Stimulated activated CD4-positive, alpha-beta T cell treated with anti-CD3 and anti-CD28 coated beads, Interleukin-1b, Interleukin-23, amount 100 ng/mL, for 1 hour (primary cell): ENCODE measurements at regions not wholly inside any gene's neighbourhood (a gene's known extent, or its start where the extent isn't known, plus 50 kb on each side); places are given as distances from the start of the nearest gene placed in this dataset.

Source experiments
- DNase-seq, 2 donors: peaks; one replicate each; pipeline ENCODE4 v3.0.0-alpha.2; 2020; ENCODE audit warnings: low read depth in 2 of 2

- DNase-seq, result no peak
Measured at GRCh38 chr10:78619115-78619851, 449.5 kb upstream of the ZMIZ1 start.

GRCh38 chr10:78619896-78620295 lies 448.9 kb upstream of the ZMIZ1 start:
- DNase-seq, result no peak

DNA sequence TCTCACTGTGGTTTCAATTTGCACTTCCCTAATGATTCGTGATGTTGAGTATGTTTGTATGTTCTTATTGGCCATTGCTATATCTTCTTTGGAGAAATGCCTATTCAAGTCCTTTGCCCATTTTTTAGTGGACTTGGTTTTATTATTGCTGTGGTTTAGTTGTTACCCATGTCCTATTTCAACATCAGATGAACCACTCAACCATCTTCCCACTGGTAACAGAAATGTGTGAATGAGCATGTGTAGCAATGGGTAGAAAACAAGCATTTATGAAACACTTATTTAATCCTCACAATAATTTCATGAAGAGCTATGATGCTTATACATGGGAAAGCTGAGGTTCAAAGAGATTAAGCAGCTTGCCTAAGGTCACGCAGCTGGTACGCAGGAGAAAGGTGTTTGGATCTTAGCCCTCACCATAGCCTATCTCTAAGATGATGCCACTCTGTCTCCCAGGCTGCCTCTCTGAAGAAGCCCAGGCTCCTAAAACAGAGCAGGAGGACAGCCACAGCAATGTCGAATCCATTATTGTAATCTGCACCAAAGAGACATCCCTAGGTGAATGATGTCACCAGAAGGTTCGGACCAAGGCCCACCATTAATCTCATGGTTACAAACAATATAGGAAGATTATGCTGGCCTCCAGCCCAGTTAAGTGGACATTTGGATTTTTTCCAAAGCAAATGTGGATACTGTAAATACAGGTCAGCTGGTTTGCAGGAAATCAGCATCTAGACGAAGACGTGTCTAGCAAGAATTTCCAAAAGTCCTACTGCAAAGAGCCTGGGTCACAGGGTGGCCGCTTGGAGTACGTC lies 447.6 kb upstream of the ZMIZ1 start:
- DNase-seq, result no peak

DNA sequence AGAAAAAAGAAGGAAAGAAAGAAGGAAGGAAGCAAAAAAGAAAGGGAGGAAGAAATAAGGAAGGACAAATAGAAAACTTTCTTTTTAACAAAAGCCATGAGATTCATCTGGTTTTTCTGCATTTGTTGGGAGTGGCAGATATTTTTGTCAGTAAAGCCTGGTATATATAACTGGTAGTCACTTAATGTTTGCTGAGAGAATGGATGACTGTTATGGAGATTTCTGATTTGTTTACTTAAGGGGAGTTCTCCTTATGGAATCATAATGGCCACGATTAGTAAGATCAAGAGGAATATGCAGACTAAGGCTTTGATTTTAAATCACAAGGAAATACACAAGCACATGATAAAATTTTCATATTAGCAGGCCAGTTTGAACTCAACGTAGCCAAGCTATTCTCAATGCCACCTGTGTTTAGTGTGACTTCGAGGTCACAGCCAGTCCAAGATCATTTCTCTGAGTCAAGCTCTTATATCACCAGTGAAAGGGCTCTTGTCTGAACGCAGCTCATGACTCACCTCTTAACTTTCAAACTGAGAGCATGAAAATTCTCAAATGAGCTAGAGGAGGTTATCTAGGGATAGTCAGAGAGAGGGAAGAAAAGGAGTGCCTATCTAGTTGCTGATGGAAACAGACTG lies 445.1 kb upstream of the ZMIZ1 start:
- no peak for DNase-seq

DNA sequence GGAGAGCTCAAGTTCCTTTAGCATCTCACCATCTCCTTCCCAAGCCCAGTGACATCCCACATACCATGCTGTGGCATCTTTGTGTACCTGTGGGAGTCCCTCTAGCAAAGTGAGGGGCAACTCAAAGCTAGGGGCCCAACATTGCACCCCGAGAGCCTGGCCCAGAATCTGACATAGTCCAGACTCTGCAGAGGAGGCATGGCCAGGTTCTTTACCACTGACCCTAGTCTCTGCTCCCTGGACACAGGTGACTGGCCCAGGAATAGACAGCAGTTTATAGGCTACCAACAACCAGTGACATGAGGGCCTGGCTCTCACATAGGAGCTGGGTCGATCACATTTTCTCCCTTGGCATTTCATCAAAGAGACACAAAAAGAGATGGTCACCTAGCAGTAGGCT lies 444.0 kb upstream of the ZMIZ1 start:
- DNase-seq, result no peak

- DNase-seq, result no peak
Measured at GRCh38 chr10:78626471-78626870, 442.3 kb upstream of the ZMIZ1 start.

DNA sequence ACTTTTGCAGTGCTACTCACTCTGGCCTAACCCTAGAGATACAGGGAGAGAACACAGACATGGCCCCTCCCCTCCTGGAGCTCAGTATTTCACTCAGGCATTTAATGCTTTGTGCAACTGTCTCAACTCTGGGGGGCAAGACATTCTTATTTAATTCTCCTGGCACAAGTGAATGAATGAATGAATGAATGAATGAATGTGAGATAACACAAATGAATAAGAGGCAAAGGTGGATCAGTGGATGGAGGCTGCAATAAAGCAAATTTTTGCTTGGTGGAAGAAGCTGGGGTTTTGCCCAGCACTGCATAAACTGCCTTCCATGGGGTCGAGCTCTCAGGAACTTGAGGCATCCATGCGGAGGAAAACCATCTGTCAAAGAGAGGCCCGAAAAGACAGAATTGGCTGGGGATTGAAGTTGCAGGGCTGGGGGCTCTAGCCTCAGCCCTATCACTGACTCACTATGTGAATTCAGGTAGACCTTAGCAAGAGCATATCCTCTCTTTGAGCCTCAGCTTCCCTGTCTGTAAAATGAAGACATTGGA lies 441.4 kb upstream of the ZMIZ1 start:
- no peak for DNase-seq

GRCh38 chr10:78628976-78629375 lies 439.8 kb upstream of the ZMIZ1 start:
- no peak for DNase-seq

DNA sequence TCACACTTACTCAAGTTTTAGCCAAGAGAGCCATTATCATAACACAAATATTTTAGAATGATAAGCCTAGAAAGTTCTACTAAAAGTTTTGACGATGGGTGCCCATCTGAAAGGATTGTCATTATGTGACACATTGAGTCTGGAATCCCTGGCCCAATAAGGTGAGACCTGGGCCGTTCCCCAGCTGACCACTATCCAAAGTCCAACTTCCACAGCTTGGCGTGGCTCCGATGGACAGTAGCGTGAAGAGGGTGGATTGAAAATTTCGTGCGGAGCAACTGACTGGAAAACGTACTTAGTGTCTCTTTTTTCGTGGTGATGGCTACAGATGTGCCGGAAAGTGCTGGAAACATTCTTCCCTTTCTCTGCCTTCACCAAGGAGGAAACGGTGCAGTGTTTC lies 439.0 kb upstream of the ZMIZ1 start:
- DNase-seq, result no peak

DNA sequence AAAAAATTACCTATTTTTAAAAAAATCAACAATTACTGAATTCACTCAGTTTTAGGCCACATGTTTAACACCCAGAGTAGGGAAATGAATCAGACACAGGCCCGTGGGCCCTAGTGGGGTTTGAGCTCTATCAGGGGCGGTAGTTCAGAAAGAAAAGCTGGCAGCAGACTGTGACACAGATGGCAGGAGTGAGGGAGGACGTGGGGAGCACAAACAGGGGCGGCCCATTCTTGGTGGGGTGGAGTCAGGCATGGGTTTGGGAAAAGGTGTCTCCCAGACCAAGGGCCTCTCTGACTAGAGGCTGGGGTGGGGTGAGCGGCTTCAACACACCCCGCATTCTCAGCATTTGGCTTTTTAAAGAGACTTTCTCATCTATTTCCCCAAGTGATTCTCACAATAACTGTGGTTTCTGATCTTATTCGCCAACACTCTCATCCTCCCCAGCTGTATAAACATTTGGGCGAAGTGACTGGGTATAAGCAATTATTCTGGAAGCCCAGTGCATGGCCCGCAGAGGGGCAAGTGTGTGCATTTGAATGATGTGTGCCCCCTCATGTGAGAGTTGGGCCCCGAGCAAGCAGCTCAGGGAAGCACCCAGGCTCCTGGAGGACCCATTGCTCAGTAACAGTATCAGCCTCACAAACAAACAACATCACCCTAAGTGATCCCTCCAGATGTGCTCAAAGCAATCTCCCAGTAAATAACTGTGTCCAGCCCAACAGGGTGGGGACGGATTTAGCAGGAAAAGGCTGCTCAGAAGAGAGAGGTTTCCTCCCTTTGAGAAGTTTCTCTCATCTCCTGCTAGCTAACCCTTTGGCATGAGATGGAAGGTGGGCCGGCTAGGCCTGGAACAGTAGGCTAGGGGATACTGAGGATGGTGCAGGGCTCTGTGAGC lies 437.6 kb upstream of the ZMIZ1 start:
- DNase-seq, result no peak

DNA sequence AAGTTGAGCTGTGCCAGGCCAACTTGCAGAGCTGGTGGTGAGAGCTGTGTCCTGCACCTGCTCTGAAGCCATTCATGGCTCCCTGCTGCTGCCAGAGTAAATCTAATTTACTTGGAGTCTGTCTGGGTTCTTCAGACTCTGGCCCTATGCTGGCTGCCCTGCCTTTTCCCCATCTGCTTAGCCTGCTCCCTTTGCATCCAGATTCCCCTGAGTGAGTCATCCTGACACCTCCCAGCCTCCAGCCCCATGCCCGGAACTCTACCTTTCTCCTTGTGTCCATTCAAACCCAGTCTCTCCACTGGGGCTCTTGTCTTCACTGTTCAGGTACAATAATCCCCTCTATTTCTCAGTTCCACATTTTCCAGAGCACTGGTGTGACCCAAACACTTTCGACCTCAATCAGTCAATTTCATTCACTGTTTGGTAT lies 434.4 kb upstream of the ZMIZ1 start:
- DNase-seq, result no peak

- DNase-seq, result no peak
Measured at GRCh38 chr10:78634835-78635234, 433.9 kb upstream of the ZMIZ1 start.

- DNase-seq, result no peak
Measured at GRCh38 chr10:78639629-78640028, 429.1 kb upstream of the ZMIZ1 start.

DNA sequence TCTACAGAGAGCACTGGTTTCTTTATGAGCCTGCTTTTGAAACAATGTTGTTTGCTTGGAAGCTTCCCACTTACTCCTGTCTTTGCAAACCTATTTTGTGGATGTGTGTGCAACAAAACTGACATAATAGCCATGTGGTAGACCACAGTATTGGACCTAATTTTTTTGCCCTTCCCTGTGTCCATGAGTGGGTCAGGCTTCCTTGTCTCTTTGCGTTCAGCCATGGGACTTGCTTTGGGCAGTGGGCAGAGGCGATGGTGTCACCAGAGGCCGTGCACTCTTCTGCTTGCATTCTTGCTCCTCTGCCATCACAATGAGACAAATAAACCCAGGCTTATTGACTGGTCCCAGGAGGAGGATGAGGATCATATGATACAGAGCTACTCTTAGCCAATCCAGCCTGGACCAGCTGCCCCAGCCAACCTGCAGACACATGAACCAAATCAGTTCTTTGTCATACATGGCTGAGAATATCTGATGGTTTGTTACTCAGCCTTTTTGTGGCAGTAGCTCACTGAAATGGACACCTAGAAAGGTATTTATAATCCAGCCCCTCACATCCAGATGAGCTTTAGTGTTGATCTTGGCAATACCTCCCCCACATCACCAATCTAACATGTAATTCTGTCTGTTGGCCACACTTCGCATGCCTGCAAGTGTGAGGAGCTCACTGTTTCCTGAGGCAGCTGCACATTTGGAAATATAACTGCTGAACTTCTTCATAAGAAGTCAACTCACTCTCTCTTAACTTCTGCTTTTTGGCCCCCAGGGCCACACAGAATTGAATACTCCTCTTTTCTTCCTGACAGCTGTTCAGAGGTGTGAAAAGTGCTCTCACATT lies 427.8 kb upstream of the ZMIZ1 start:
- no peak for DNase-seq

- DNase-seq, result no peak
Measured at GRCh38 chr10:78641693-78642092, 427.1 kb upstream of the ZMIZ1 start.

DNA sequence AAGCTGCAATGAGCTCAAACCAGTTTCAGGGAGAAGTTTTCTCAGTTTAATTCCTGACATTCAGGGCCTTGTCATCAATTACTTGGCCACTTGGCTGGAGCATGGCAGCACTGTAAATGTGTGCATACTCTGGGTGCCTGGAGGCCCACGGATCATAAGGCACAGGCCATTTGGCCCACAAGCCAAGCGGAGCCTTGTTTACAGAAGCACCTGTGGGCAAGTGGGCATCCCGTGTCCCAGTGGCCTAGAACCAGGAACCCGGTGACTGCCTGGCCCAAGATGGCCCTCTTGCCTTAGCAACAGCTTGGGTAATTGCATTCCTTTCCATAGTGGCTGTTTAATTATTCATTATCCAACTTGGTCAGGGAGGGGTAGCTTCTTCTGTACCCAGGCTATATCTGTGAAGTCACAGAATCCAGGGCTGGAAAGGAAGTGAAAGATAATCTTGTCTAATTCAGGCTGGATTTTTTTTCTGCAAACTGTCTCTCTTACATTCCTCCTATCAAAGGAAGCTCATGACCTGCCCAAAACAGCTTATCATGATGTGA lies 426.4 kb upstream of the ZMIZ1 start:
- no peak for DNase-seq

DNA sequence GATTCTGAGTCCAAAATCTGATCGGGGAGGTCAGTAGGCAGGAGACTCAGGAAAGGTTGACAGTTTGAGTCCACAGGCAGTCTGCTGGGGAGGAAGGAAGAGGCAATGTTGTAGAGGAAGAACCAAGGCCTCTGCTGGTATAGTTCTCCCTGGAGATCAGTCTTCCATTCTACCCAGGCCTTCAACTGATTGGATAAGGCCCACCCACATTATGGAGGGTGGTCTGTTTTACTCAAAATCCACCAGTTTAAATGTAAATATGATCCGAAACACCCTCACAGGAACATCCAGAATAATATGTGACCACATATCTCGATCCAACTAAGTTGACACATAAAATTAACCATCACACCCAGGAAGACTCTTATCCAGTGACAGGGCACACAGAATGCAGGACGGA lies 425.3 kb upstream of the ZMIZ1 start:
- DNase-seq, result no peak

- DNase-seq, result no peak
Measured at GRCh38 chr10:78644550-78644949, 424.2 kb upstream of the ZMIZ1 start.

GRCh38 chr10:78645169-78645686 lies 423.5 kb upstream of the ZMIZ1 start:
- DNase-seq, result no peak

GRCh38 chr10:78645975-78646374 lies 422.8 kb upstream of the ZMIZ1 start:
- DNase-seq, result no peak
